Left lung (tissue), 4 donors: ENCODE measurements at regions not wholly inside any gene's neighbourhood (a gene's known extent, or its start where the extent isn't known, plus 50 kb on each side); places are given as distances from the start of the nearest gene placed in this dataset.
A peak's percentile ranks its signal among the peaks of the same experiment; 100 is the strongest.
"Not testable (repeated sequence)": the region's sequence is repeated elsewhere in the genome, so short reads cannot be mapped to it uniquely, and the experiment has no call there.

Experiments
- ATAC-seq: fragments of 200-7000 bp; cut with Tn5 transposase; one replicate; pipeline ENCODE4 v1.9.1; 2020; ENCODE audit warnings: moderate library complexity
- DNase-seq, 4 donors: peaks; one replicate each; pipeline ENCODE4 v3.0.0-alpha.2; 2013 to 2020
- H3K27ac ChIP-seq, 2 donors: fragments of 200-600 bp; sonication (generic) in 1 of 2; one replicate each; pipeline versions ENCODE4 v1.5.0 to v1.8.0; 2020 to 2021
- H3K27me3 ChIP-seq, 2 donors: fragments of 200-600 bp; sonication (generic) in 1 of 2; one replicate each; pipeline versions ENCODE4 v1.5.0 to v1.8.0; 2020 to 2021
- H3K36me3 ChIP-seq, 2 donors: fragments of 200-600 bp; sonication (generic) in 1 of 2; one replicate each; pipeline versions ENCODE4 v1.5.0 to v1.8.0; 2020 to 2021
- H3K4me1 ChIP-seq, 2 donors: fragments of 200-600 bp; one replicate each; pipeline ENCODE4 v1.8.0; 2021
- H3K4me3 ChIP-seq, 2 donors: fragments of 200-600 bp; sonication (generic) in 1 of 2; one replicate each; pipeline versions ENCODE4 v1.5.0 to v1.8.0; 2020 to 2021; ENCODE audit warnings: mild to moderate bottlenecking in 1 of 2
- H3K9me3 ChIP-seq, 2 donors: fragments of 200-600 bp; sonication (generic) in 1 of 2; one replicate each; pipeline versions ENCODE4 v1.5.0 to v1.8.0; 2020 to 2021
- CTCF ChIP-seq, 2 donors: fragments of 200-600 bp; sonication (generic) in 1 of 2; IDR thresholded peaks; one replicate each; pipeline versions ENCODE4 v1.5.0 to v1.8.0; 2021; ENCODE audit warnings: antibody characterized with exemption in 2 of 2
- intact Hi-C, 2 donors: fragments of 100-400 bp; cut with DNase I; formaldehyde crosslinking; loops; one replicate each; pipeline versions ENCODE4 v1.11.2 to v1.14.2; 2022
- donor health status: DM: no; HTN: yes; CAD: no.
- donor health status: DM: no; HTN: no; CAD: no.

GRCh38 chr17:20873173-20873572 lies 169.6 kb downstream of the USP22 start:
- H3K36me3 ChIP-seq, ATAC-seq, H3K4me3 ChIP-seq, DNase-seq, H3K27me3 ChIP-seq, H3K4me1 ChIP-seq, H3K27ac ChIP-seq, intact Hi-C loops, H3K9me3 ChIP-seq: not testable (repeated sequence)

GRCh38 chr17:20873688-20874328 lies 169.0 kb downstream of the USP22 start:
- ATAC-seq, H3K36me3 ChIP-seq, H3K27me3 ChIP-seq, H3K27ac ChIP-seq, H3K4me1 ChIP-seq, intact Hi-C loops, DNase-seq, H3K9me3 ChIP-seq, H3K4me3 ChIP-seq: not testable (repeated sequence)

GRCh38 chr17:20877384-20877783 lies 165.4 kb downstream of the USP22 start:
- H3K27me3 ChIP-seq, ATAC-seq, DNase-seq, H3K4me1 ChIP-seq, H3K27ac ChIP-seq, H3K36me3 ChIP-seq, H3K4me3 ChIP-seq, intact Hi-C loops, H3K9me3 ChIP-seq: not testable (repeated sequence)

GRCh38 chr17:20890338-20890737 lies 152.5 kb downstream of the USP22 start:
- DNase-seq, result no peak
- intact Hi-C loops, result no loop called here
- no peak for TF ChIP-seq CTCF (IDR thresholded peaks at IDR 0.05)
- Histone ChIP-seq H3K4me1 (no peaks in the 10 kb centered on the region), H3K4me3 (no peak overlapping the region), H3K27me3 (peaks cover 0 to 9% of the 10 kb centered on the region in 2 donors), H3K9me3 (no peaks in the 10 kb centered on the region), H3K36me3 (no peaks in the 10 kb centered on the region), H3K27ac (no peak overlapping the region)
- ATAC-seq, result no peak

GRCh38 chr17:20895426-20895825 lies 147.4 kb downstream of the USP22 start:
- H3K27ac ChIP-seq, DNase-seq, H3K4me1 ChIP-seq, ATAC-seq, H3K36me3 ChIP-seq, H3K9me3 ChIP-seq, intact Hi-C loops, H3K4me3 ChIP-seq: not testable (repeated sequence)
- peaks cover 0 to 18% of the 10 kb centered on the region in 2 donors for H3K27me3 ChIP-seq

GRCh38 chr17:20896153-20896649 lies 146.6 kb downstream of the USP22 start:
- intact Hi-C loops, result no loop called here
- peak; percentile 36 for ATAC-seq
- H3K27ac ChIP-seq, result no peak overlapping the region
- H3K36me3 ChIP-seq, result no peaks in the 10 kb centered on the region
- no peaks in the 10 kb centered on the region for H3K4me1 ChIP-seq
- H3K9me3 ChIP-seq, result no peaks in the 10 kb centered on the region
- H3K27me3 ChIP-seq, result peaks cover 0 to 20% of the 10 kb centered on the region in 2 donors
- H3K4me3 ChIP-seq, result no peak overlapping the region
- peak in 2 of 4 donors; percentile 7 to 81 for DNase-seq
- TF ChIP-seq CTCF (IDR thresholded peaks at IDR 0.05), result no peak

- intact Hi-C loops, ATAC-seq: not testable (repeated sequence)
Observed at GRCh38 chr17:20898726-20899125, 144.1 kb downstream of the USP22 start.

GRCh38 chr17:20902496-20902895 lies 140.3 kb downstream of the USP22 start:
- not testable (repeated sequence) for ATAC-seq, H3K4me3 ChIP-seq

More at GRCh38 chr17:20898726-20899125, 144.1 kb downstream of the USP22 start:
- not testable (repeated sequence) for DNase-seq, H3K4me1 ChIP-seq, H3K27ac ChIP-seq, H3K36me3 ChIP-seq, H3K4me3 ChIP-seq, H3K9me3 ChIP-seq
- H3K27me3 ChIP-seq, result peaks cover 5 to 40% of the 10 kb centered on the region in 2 donors

GRCh38 chr17:20903549-20903948 lies 139.3 kb downstream of the USP22 start:
- H3K9me3 ChIP-seq, DNase-seq, H3K27ac ChIP-seq, H3K36me3 ChIP-seq, intact Hi-C loops, ATAC-seq, H3K4me1 ChIP-seq, H3K4me3 ChIP-seq: not testable (repeated sequence)
- peaks cover 5 to 31% of the 10 kb centered on the region in 2 donors for H3K27me3 ChIP-seq

More at GRCh38 chr17:20902496-20902895, 140.3 kb downstream of the USP22 start:
- H3K36me3 ChIP-seq, intact Hi-C loops, H3K27ac ChIP-seq, H3K9me3 ChIP-seq, DNase-seq, H3K4me1 ChIP-seq: not testable (repeated sequence)
- peaks cover 5 to 31% of the 10 kb centered on the region in 2 donors for H3K27me3 ChIP-seq
